GM23248 (cell line): ENCODE measurements at regions not wholly inside any gene's neighbourhood (a gene's known extent, or its start where the extent isn't known, plus 50 kb on each side); places are given as distances from the start of the nearest gene placed in this dataset.

Experiments
- DNase-seq: peaks from one replicate; pipeline ENCODE4 v3.0.0-alpha.2; 2015
- H2AFZ ChIP-seq: fragments of 200-600 bp; sonication (generic); 2 replicates; pipeline ENCODE4 v1.6.1; 2016; ENCODE audit warnings: antibody characterized with exemption
- H3F3A ChIP-seq: fragments of 200-600 bp; sonication (generic); 2 replicates; pipeline ENCODE4 v1.6.1; 2016; ENCODE audit warnings: mild to moderate bottlenecking, antibody characterized with exemption, mixed run types; ENCODE audit not compliant: insufficient read depth
- H3K27ac ChIP-seq: fragments of 200-600 bp; sonication (generic); 2 replicates; pipeline ENCODE4 v1.5.1; 2016; ENCODE audit warnings: mild to moderate bottlenecking
- H3K27me3 ChIP-seq: fragments of 200-600 bp; sonication (generic); replicated peaks from 2 replicates; pipeline ENCODE4 v1.6.1; 2016; ENCODE audit warnings: mild to moderate bottlenecking; ENCODE audit not compliant: insufficient read depth
- H3K36me3 ChIP-seq: fragments of 200-600 bp; sonication (generic); 2 replicates; pipeline ENCODE4 v1.6.1; 2016; ENCODE audit warnings: low read depth, mild to moderate bottlenecking
- H3K4me1 ChIP-seq: fragments of 200-600 bp; sonication (generic); 2 replicates; pipeline ENCODE4 v1.6.1; 2016; ENCODE audit warnings: mild to moderate bottlenecking; ENCODE audit not compliant: insufficient read depth
- H3K4me2 ChIP-seq: fragments of 200-600 bp; sonication (generic); one replicate; pipeline ENCODE4 v1.6.1; 2016; ENCODE audit warnings: mild to moderate bottlenecking; ENCODE audit not compliant: unreplicated experiment
- H3K4me3 ChIP-seq: fragments of 200-600 bp; sonication (generic); 2 replicates; pipeline ENCODE4 v1.5.1; 2016; ENCODE audit warnings: mild to moderate bottlenecking
- H3K79me2 ChIP-seq: fragments of 200-600 bp; sonication (generic); 2 replicates; pipeline ENCODE4 v1.6.1; 2016; ENCODE audit warnings: mild to moderate bottlenecking; ENCODE audit not compliant: insufficient read depth
- H3K9ac ChIP-seq: fragments of 200-600 bp; sonication (generic); 2 replicates; pipeline ENCODE4 v1.6.1; 2016; ENCODE audit warnings: mild to moderate bottlenecking
- H3K9me2 ChIP-seq: fragments of 200-600 bp; sonication (generic); 2 replicates; pipeline ENCODE4 v1.6.1; 2016; ENCODE audit warnings: mixed run types, mild to moderate bottlenecking, moderate library complexity; ENCODE audit not compliant: insufficient read depth
- H3K9me3 ChIP-seq: fragments of 200-600 bp; sonication (generic); one replicate; pipeline ENCODE4 v1.6.1; 2017; ENCODE audit warnings: low read depth
- H4K20me1 ChIP-seq: fragments of 200-600 bp; sonication (generic); 2 replicates; pipeline ENCODE4 v1.6.0; 2016; ENCODE audit not compliant: insufficient read depth
- EZH2 ChIP-seq: fragments of 200-600 bp; sonication (generic); IDR thresholded peaks from 2 replicates; pipeline ENCODE4 v1.6.1; 2018; ENCODE audit warnings: antibody characterized with exemption, mild to moderate bottlenecking; ENCODE audit not compliant: insufficient read depth, poor library complexity, severe bottlenecking
- EZH2phosphoT487 ChIP-seq: fragments of 200-600 bp; sonication (generic); IDR thresholded peaks from 2 replicates; pipeline ENCODE4 v1.6.1; 2018; ENCODE audit warnings: antibody characterized with exemption, moderate library complexity, mild to moderate bottlenecking, low read depth; ENCODE audit not compliant: insufficient read depth
- WGBS, 2 experiments: methylation state at CpG; one replicate each; pipeline ENCODE4 v1.1.6; 2015 to 2017; ENCODE audit warnings: low lambda C conversion rate in 2 of 2, low coverage in 1 of 2; ENCODE audit errors: missing lambda C conversion rate in 2 of 2; 5-methylcytosine and 5-hydroxymethylcytosine counted together
- in situ Hi-C: fragments of 300-500 bp; cut with MboI; formaldehyde crosslinking; loops from 2 replicates; pipeline ENCODE4 v1.15.0; 2020

GRCh38 chr4:36961420-36961819 is 283.1 kb upstream of the NWD2 start:
- H3K79me2 ChIP-seq, result no peaks in the 10 kb centered on the region
- DNase-seq, result no peak

DNA sequence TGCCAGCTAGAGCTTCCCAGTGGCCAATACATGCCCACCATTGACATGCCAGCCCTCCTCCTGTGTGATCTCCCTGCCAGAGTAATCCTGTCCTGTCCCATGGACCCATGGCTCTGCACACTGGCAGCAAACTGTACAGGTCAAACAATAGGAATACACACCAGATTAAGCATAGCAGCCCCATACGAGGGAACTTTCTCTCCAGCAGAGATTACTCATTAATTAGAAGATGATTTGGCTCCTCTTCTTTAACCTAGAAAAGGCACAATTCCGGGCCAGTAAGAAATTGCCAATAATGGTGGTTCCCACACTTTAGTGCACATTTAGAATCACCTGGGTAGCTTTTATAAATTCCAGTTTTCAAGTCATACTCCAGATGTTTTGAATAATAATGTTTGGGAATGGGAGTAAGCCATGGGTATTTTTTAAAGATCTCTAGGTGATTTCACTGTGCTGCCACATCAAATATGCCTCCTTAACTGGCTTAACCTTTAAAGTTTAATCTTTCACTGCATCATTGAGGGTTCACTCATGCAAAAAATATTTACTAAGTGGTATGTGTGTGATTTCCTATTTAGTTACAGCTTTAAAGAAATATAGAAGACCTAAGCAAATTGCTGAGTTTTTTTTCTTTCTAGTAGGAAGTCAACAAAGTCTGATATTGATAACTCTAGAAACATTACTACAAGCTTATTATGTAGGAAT is 277.6 kb upstream of the NWD2 start:
- H2AFZ ChIP-seq, result no peak overlapping the region
- no peaks in the 10 kb centered on the region for H3K36me3 ChIP-seq
- no peaks in the 10 kb centered on the region for H3K4me1 ChIP-seq
- H3K27me3 ChIP-seq, result no peaks in the 10 kb centered on the region
- no peaks in the 10 kb centered on the region for H3K9me2 ChIP-seq
- H3K4me2 ChIP-seq, result no peak overlapping the region
- DNase-seq, result no peak
- H3K79me2 ChIP-seq, result no peaks in the 10 kb centered on the region
- H3F3A ChIP-seq, result no peaks in the 10 kb centered on the region
- 5 to 17% methylated on average over 2 of the region's 2 CpGs for WGBS, 2 experiments
- no peak overlapping the region for H3K4me3 ChIP-seq
- no peak overlapping the region for H3K9ac ChIP-seq
- in situ Hi-C loops, result no loop called here
- H3K9me3 ChIP-seq, result no peaks in the 10 kb centered on the region
- H3K27ac ChIP-seq, result no peak overlapping the region
- TF ChIP-seq EZH2, result no peak
- TF ChIP-seq EZH2phosphoT487, result no peak
- no peaks in the 10 kb centered on the region for H4K20me1 ChIP-seq

More at GRCh38 chr4:36961420-36961819, 283.1 kb upstream of the NWD2 start:
- Histone ChIP-seq H3F3A (no peaks in the 10 kb centered on the region), H3K9me3 (no peaks in the 10 kb centered on the region), H3K4me2 (no peak overlapping the region), H4K20me1 (no peaks in the 10 kb centered on the region), H3K27me3 (no peaks in the 10 kb centered on the region), H3K36me3 (no peaks in the 10 kb centered on the region), H3K9ac (no peak overlapping the region), H3K27ac (no peak overlapping the region), H3K9me2 (no peaks in the 10 kb centered on the region), H3K4me3 (no peak overlapping the region), H3K4me1 (no peaks in the 10 kb centered on the region), H2AFZ (no peak overlapping the region)
- TF ChIP-seq EZH2phosphoT487 (no peak), EZH2 (no peak)
- in situ Hi-C loops, result no loop called here
- WGBS, 2 experiments, result 0% methylated on average over 1 of the region's 1 CpG

DNA sequence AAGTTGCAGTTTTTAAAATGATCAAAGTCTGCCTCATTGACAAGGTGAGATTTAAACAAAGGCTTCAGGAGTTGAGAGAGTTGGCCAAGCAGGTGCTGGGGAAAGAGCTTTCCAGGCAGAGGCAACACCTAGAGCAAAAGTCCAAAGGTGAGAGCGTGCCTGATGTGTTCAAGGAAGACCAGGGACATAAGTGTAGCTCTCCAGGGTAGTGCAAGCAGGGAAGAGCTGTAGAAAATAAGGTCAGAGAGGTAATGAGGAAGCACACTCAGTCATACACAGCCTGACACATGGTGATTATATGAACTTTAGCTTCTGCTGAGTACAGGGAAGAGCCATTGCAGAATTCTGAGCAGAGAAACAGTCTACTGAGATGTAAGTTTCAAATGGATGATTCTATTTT is 265.0 kb upstream of the NWD2 start:
- TF ChIP-seq EZH2phosphoT487 (no peak), EZH2 (no peak)
- no peaks in the 10 kb centered on the region for H3F3A ChIP-seq
- H3K36me3 ChIP-seq, result no peaks in the 10 kb centered on the region
- no peaks in the 10 kb centered on the region for H4K20me1 ChIP-seq
- H3K4me2 ChIP-seq, result no peak overlapping the region
- no peak overlapping the region for H2AFZ ChIP-seq
- H3K79me2 ChIP-seq, result no peaks in the 10 kb centered on the region
- DNase-seq, result no peak
- H3K4me1 ChIP-seq, result no peaks in the 10 kb centered on the region
- no peak overlapping the region for H3K4me3 ChIP-seq
- no peaks in the 10 kb centered on the region for H3K9me2 ChIP-seq
- 7 to 14% methylated on average over 1 of the region's 1 CpG for WGBS, 2 experiments
- no peak overlapping the region for H3K9ac ChIP-seq
- H3K27me3 ChIP-seq, result no peaks in the 10 kb centered on the region
- no peak overlapping the region for H3K27ac ChIP-seq
- no peaks in the 10 kb centered on the region for H3K9me3 ChIP-seq
- in situ Hi-C loops, result no loop called here

- no peaks in the 10 kb centered on the region for H4K20me1 ChIP-seq
- in situ Hi-C loops, result no loop called here
- H3K27me3 ChIP-seq, result no peaks in the 10 kb centered on the region
- no peak overlapping the region for H3K9ac ChIP-seq
- H3K9me3 ChIP-seq, result no peaks in the 10 kb centered on the region
- DNase-seq, result no peak
- H2AFZ ChIP-seq, result no peak overlapping the region
- H3K4me1 ChIP-seq, result no peaks in the 10 kb centered on the region
- TF ChIP-seq EZH2 (no peak), EZH2phosphoT487 (no peak)
- 37 to 40% methylated on average over 3 of the region's 3 CpGs for WGBS, 2 experiments
- no peaks in the 10 kb centered on the region for H3K9me2 ChIP-seq
- no peaks in the 10 kb centered on the region for H3K79me2 ChIP-seq
- H3F3A ChIP-seq, result no peaks in the 10 kb centered on the region
- H3K27ac ChIP-seq, result no peak overlapping the region
- no peak overlapping the region for H3K4me2 ChIP-seq
- H3K36me3 ChIP-seq, result no peaks in the 10 kb centered on the region
- H3K4me3 ChIP-seq, result no peak overlapping the region
Observed at GRCh38 chr4:36990128-36990872, 254.2 kb upstream of the NWD2 start.
